Spleen (tissue), 7 donors: ENCODE measurements at regions not wholly inside any gene's neighbourhood (a gene's known extent, or its start where the extent isn't known, plus 50 kb on each side); places are given as distances from the start of the nearest gene placed in this dataset.

Experiments used
- POLR2AphosphoS5 ChIP-seq, 3 donors: sonication (generic); formaldehyde crosslinking; IDR thresholded peaks; one replicate each; pipeline ENCODE4 v1.5.1; 2017; ENCODE audit warnings: antibody characterized with exemption in 3 of 3
- TF ChIP-seq, protein P1 (sequence below), 11 experiments: fragments of 200-600 bp in 7 of 11; fragments of 450-650 bp in 4 of 11; sonication (generic) in 4 of 11; IDR thresholded peaks in 8 of 11; conservative IDR thresholded peaks in 3 of 11; 1 replicate in 7 of 11; 2 replicates in 4 of 11; pipeline versions ENCODE4 v1.4.0 to v1.8.0; 2016 to 2021; ENCODE audit warnings: antibody characterized with exemption in 11 of 11, inconsistent platforms in 4 of 11, mild to moderate bottlenecking in 1 of 11
- donor health status: DM: no; HTN: no; CAD: no; lungs with moderate emphysema.
- donor health status: DM: no; HTN: no; CAD: no.
- donor health status: DM: no; HTN: no; CAD: no.

GRCh38 chr3:72579581-72580245, 268.5 kb downstream of the SHQ1 start:
- no peak for TF ChIP-seq POLR2AphosphoS5 (IDR thresholded peaks at IDR 0.05)
- TF ChIP-seq, protein P1, sequence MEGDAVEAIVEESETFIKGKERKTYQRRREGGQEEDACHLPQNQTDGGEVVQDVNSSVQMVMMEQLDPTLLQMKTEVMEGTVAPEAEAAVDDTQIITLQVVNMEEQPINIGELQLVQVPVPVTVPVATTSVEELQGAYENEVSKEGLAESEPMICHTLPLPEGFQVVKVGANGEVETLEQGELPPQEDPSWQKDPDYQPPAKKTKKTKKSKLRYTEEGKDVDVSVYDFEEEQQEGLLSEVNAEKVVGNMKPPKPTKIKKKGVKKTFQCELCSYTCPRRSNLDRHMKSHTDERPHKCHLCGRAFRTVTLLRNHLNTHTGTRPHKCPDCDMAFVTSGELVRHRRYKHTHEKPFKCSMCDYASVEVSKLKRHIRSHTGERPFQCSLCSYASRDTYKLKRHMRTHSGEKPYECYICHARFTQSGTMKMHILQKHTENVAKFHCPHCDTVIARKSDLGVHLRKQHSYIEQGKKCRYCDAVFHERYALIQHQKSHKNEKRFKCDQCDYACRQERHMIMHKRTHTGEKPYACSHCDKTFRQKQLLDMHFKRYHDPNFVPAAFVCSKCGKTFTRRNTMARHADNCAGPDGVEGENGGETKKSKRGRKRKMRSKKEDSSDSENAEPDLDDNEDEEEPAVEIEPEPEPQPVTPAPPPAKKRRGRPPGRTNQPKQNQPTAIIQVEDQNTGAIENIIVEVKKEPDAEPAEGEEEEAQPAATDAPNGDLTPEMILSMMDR (IDR thresholded peaks at IDR 0.05 in 8 of 11, conservative IDR thresholded peaks at IDR 0.05 in 3 of 11) = no peak
